Erythroblast (primary cell): ENCODE measurements at regions not wholly inside any gene's neighbourhood (a gene's known extent, or its start where the extent isn't known, plus 50 kb on each side); places are given as distances from the start of the nearest gene placed in this dataset.
A peak's percentile ranks its signal among the peaks of the same experiment; 100 is the strongest.

Source experiments
- DNase-seq, 2 experiments: peaks; one replicate each; lab custom pipeline; 2025; lab: John Stamatoyannopoulos, UW
- GATA1 ChIP-seq: IDR thresholded peaks from 2 replicates; pipeline ENCODE4 v1.6.1; 2011; ENCODE audit warnings: low read depth, mild to moderate bottlenecking, control low read depth, low read length, moderate library complexity
- POLR2A ChIP-seq: IDR thresholded peaks from 2 replicates; pipeline ENCODE4 v1.6.1; 2011; ENCODE audit warnings: mild to moderate bottlenecking, low read length

GRCh38 chr16:86042996-86043725 lies 144.2 kb downstream of the IRF8 start:
- TF ChIP-seq GATA1 (no peak), POLR2A (no peak)
- DNase-seq = no peak

GRCh38 chr16:86044241-86044671 lies 145.3 kb downstream of the IRF8 start:
- DNase-seq = peak; percentile 59 to 74

GRCh38 chr16:86044881-86045590 lies 146.1 kb downstream of the IRF8 start:
- DNase-seq = no peak
- TF ChIP-seq GATA1 (no peak), POLR2A (no peak)

More at GRCh38 chr16:86044241-86044671, 145.3 kb downstream of the IRF8 start:
- TF ChIP-seq GATA1 (no peak), POLR2A (no peak)

GRCh38 chr16:86045591-86045971 lies 146.6 kb downstream of the IRF8 start:
- no peak for DNase-seq
- TF ChIP-seq GATA1 = no peak
- TF ChIP-seq POLR2A = no peak

- TF ChIP-seq POLR2A (no peak), GATA1 (no peak)
- DNase-seq = no peak
These were observed 147.1 kb downstream of the IRF8 start for GRCh38 chr16:86046026-86046425.

- no peak for DNase-seq
- no peak for TF ChIP-seq GATA1
- no peak for TF ChIP-seq POLR2A
These were observed 147.8 kb downstream of the IRF8 start for GRCh38 chr16:86046667-86047270.

- TF ChIP-seq POLR2A (no peak), GATA1 (no peak)
- DNase-seq = no peak
These were observed 149.3 kb downstream of the IRF8 start for GRCh38 chr16:86048221-86048620.

GRCh38 chr16:86048882-86049585 lies 150.1 kb downstream of the IRF8 start:
- no peak for DNase-seq
- TF ChIP-seq POLR2A = no peak
- no peak for TF ChIP-seq GATA1

GRCh38 chr16:86049641-86050040 lies 150.7 kb downstream of the IRF8 start:
- TF ChIP-seq GATA1 (no peak), POLR2A (no peak)
- no peak for DNase-seq

GRCh38 chr16:86050111-86050510 lies 151.1 kb downstream of the IRF8 start:
- DNase-seq = no peak
- TF ChIP-seq GATA1 (no peak), POLR2A (no peak)

- no peak for TF ChIP-seq POLR2A
- TF ChIP-seq GATA1 = no peak
- no peak for DNase-seq
These were observed 151.8 kb downstream of the IRF8 start for GRCh38 chr16:86050591-86051367.

- TF ChIP-seq GATA1 (no peak), POLR2A (no peak)
- DNase-seq = no peak
These were observed 152.6 kb downstream of the IRF8 start for GRCh38 chr16:86051368-86052114.

GRCh38 chr16:86052115-86052670 lies 153.2 kb downstream of the IRF8 start:
- no peak for DNase-seq
- no peak for TF ChIP-seq POLR2A
- TF ChIP-seq GATA1 = no peak
